H1 (cell line): ENCODE measurements at regions not wholly inside any gene's neighbourhood (a gene's known extent, or its start where the extent isn't known, plus 50 kb on each side); places are given as distances from the start of the nearest gene placed in this dataset.

Experiments
- ASH2L ChIP-seq: fragments of 200-600, 300-600 bp; sonication (generic); IDR thresholded peaks from one replicate; pipeline ENCODE4 v1.7.1; 2017; ENCODE audit warnings: low read length
- CHD2 ChIP-seq: IDR thresholded peaks from 2 replicates; pipeline ENCODE4 v1.6.1; 2012; ENCODE audit warnings: low read length, improper control_type of control experiment
- CTCF ChIP-seq, 3 experiments: IDR thresholded peaks; 1 replicate in 2 of 3; 2 replicates in 1 of 3; pipeline versions ENCODE4 v1.5.1 to v1.6.1; 2011; ENCODE audit warnings: low read length in 3 of 3, mild to moderate bottlenecking in 3 of 3, inconsistent platforms in 2 of 3, low read depth in 1 of 3, moderate library complexity in 1 of 3; ENCODE audit not compliant: insufficient read depth in 1 of 3; ENCODE audit errors: control extremely low read depth in 1 of 3
- EP300 ChIP-seq, 2 experiments: IDR thresholded peaks; 1 replicate in 1 of 2; 2 replicates in 1 of 2; pipeline ENCODE4 v1.6.1; 2011 to 2012; ENCODE audit warnings: low read depth in 2 of 2, low read length in 2 of 2, mild to moderate bottlenecking in 2 of 2, borderline replicate concordance in 1 of 2, inconsistent platforms in 1 of 2, moderate library complexity in 1 of 2
- EZH2 ChIP-seq: fragments of 200-600 bp; sonication (generic); IDR thresholded peaks from 2 replicates; pipeline ENCODE4 v1.7.1; 2012; ENCODE audit warnings: low read depth, mild to moderate bottlenecking, moderate library complexity, low read length, inconsistent platforms; ENCODE audit not compliant: severe bottlenecking
- GTF2F1 ChIP-seq: IDR thresholded peaks from 2 replicates; pipeline ENCODE4 v1.6.1; 2012; ENCODE audit warnings: low read depth, low read length, improper control_type of control experiment, borderline replicate concordance
- MAX ChIP-seq: IDR thresholded peaks from 2 replicates; pipeline ENCODE4 v1.6.1; 2012; ENCODE audit warnings: inconsistent platforms
- POLR2A ChIP-seq, 2 experiments: IDR thresholded peaks; 1 replicate in 1 of 2; 2 replicates in 1 of 2; pipeline ENCODE4 v1.6.1; 2011; ENCODE audit warnings: low read depth in 2 of 2, low read length in 2 of 2, mild to moderate bottlenecking in 2 of 2; ENCODE audit errors: control extremely low read depth in 1 of 2
- POLR2AphosphoS5 ChIP-seq: IDR thresholded peaks from 2 replicates; pipeline ENCODE4 v1.6.1; 2011; ENCODE audit warnings: low read depth, low read length
- RNF2 ChIP-seq: fragments of 200-900, 300-1000 bp; sonication (generic); IDR thresholded peaks from 2 replicates; pipeline ENCODE4 v1.7.1; 2016; ENCODE audit warnings: borderline replicate concordance, low read depth, mild to moderate bottlenecking, antibody characterized with exemption, low read length; ENCODE audit not compliant: poor library complexity, severe bottlenecking; ENCODE audit errors: missing control alignments
- SIN3A ChIP-seq, 2 experiments: IDR thresholded peaks in 1 of 2; conservative IDR thresholded peaks in 1 of 2; 2 replicates each; pipeline ENCODE4 v1.6.1; 2011 to 2012; ENCODE audit warnings: low read length in 2 of 2, improper control_type of control experiment in 1 of 2, low read depth in 1 of 2, mild to moderate bottlenecking in 1 of 2
- SP1 ChIP-seq: IDR thresholded peaks from 2 replicates; pipeline ENCODE4 v1.6.1; 2011; ENCODE audit warnings: low read depth, low read length
- TEAD4 ChIP-seq: IDR thresholded peaks from 2 replicates; pipeline ENCODE4 v1.6.1; 2012; ENCODE audit warnings: low read depth, low read length, inconsistent platforms, mixed read lengths

- TF ChIP-seq MAX: no peak
- TF ChIP-seq CTCF (IDR thresholded peaks at IDR 0.05; ENCODE audit: control extremely low read depth in 1 of 3, insufficient read depth in 1 of 3, low read depth in 1 of 3, low read length in 3 of 3): no peak
- TF ChIP-seq SP1: no peak
- TF ChIP-seq TEAD4: no peak
- TF ChIP-seq RNF2: no peak
- TF ChIP-seq POLR2A (IDR thresholded peaks at IDR 0.05; ENCODE audit: control extremely low read depth in 1 of 2, low read depth in 2 of 2, low read length in 2 of 2): no peak
- TF ChIP-seq POLR2AphosphoS5: no peak
- no peak for TF ChIP-seq ASH2L
- no peak for TF ChIP-seq CHD2
- TF ChIP-seq EZH2: no peak
- no peak for TF ChIP-seq EP300 (IDR thresholded peaks at IDR 0.05; ENCODE audit: borderline replicate concordance in 1 of 2, low read depth in 2 of 2, low read length in 2 of 2)
- no peak for TF ChIP-seq SIN3A (conservative IDR thresholded peaks at IDR 0.05 in 1 of 2, IDR thresholded peaks at IDR 0.05 in 1 of 2; ENCODE audit: low read depth in 1 of 2, low read length in 2 of 2)
- TF ChIP-seq GTF2F1: no peak
These were observed 182.7 kb upstream of the SIX2 start for GRCh38 chr2:45191976-45192375.
